ENCODE measurements at regions not wholly inside any gene's neighbourhood (a gene's known extent, or its start where the extent isn't known, plus 50 kb on each side); places are given as distances from the start of the nearest gene placed in this dataset.
A peak's percentile ranks its signal among the peaks of the same experiment; 100 is the strongest.

GRCh38 chr3:30122359-30122758 lies 484.0 kb upstream of the TGFBR2 start:
- DNase-seq (ENCODE audit: low spot score) = no peak

GRCh38 chr3:30123224-30123623 lies 483.2 kb upstream of the TGFBR2 start:
- DNase-seq (ENCODE audit: low spot score) = no peak

DNA sequence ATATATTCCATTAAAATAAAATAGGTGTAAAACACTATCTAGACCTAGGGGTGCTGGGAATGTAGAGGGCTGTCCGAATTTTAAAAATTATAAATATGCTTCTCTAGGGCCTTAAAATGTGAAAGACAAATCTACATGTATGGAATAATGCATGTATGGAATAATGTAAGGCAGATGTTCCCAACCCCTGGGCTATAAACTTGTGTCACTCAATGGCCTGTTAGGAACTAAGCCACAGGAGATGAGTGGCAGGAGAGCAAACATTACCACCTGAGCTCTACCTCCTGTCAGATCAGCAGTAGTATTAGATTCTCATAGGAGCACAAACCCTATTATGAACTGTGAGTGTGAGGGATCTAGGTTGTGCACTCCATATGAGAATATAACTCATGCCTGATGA lies 482.6 kb upstream of the TGFBR2 start:
- no peak for DNase-seq (ENCODE audit: low spot score)

DNA sequence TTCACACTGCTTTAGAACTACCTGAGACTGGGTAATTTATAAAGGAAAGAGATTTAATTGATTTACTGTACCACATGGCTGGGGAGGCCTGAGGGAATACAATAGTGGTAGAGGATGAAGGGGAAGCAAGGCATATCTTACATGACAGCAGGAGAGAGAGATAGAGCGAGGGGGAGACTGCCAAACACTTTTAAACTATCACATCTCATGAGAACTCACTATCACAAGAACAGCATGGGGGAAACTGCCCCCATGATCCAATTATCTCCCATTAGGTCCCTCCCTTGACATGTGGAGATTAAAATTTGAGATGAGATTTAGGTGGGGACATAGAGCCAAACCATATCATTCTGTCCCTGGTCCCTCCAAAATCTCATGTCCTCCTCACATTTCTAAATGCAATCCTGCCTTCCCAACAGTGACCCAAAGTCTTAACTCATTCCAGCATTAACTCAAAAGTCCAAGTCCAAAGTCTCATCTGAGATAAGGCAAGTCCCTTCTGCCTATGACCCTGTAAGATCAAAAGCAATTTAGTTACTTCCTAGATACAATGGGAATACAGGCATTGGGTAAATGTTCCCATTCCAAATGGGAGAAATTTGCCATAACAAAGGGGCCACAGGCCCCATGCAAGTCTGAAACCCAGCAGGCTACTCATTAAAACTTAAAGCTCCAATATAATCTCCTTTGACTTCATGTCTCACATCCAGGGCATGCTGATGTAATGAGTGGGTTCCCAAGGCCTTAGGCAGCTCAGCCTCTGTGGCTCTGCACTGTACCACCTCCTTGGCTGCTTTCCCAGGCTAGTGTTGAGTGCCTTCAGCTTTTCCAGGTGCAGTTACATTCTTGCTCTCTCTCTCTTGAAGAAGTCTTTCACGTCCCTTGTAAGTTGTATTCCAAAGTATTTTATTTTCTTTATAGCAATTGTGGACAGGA lies 481.7 kb upstream of the TGFBR2 start:
- no peak for DNase-seq (ENCODE audit: low spot score)

GRCh38 chr3:30129765-30130164 lies 476.6 kb upstream of the TGFBR2 start:
- no peak for DNase-seq (ENCODE audit: low spot score)

- DNase-seq (ENCODE audit: low spot score) = no peak
These were observed 476.0 kb upstream of the TGFBR2 start for GRCh38 chr3:30130391-30130790.

DNA sequence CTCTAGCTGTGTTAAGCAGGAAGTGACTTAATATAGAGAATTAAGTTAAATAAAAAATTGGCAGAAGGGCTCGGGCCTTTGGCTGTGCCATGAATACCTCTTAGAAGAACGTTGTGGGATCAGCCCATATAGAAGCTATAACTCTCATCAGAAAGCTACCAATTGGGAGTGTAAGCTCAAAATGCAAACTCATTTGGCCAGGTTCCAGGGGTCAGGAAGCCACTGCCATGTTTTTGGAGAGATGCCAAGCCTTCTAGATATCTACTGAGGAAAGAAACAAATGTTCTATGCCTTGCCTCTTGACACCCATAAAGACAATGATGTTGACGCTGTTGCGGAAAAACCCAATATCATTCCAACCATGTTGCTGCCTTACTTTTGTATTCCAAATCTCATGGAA lies 475.2 kb upstream of the TGFBR2 start:
- DNase-seq (ENCODE audit: low spot score) = no peak

- no peak for DNase-seq (ENCODE audit: low spot score)
These were observed 471.2 kb upstream of the TGFBR2 start for GRCh38 chr3:30135190-30135589.

- DNase-seq (ENCODE audit: low spot score) = no peak
These were observed 467.1 kb upstream of the TGFBR2 start for GRCh38 chr3:30139283-30139682.

DNA sequence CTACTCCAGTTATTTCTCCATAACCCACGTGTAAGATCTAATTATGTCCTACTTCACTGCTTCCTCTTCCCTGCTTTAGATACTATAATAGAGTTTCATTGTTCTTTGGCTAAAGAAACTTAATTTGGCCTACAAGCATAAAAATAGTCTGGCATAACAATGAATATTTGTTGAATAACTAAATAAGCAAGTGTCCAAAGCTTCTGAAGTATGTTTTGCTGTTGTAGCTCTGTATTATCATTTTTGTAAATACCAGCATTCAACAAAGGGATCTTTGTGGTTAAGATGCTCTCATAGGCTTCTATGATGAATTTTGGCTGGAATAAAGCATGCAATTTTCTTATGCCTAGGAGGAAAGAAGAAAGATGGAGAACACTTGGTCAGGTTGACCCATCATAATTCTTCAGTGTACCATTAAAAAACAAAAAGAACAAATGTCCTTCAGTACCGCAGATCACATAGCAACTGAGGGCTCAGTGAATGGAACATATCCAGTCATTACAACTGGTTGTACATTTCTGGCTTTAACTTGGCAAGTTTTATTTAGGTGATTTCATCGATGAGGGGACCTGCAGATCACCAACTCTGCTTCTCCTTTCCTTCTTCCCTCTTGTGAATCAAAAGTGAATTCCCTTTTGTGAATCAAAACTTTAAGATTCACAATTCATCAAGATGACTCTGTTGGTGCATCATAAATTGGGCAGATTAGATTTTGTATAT lies 465.9 kb upstream of the TGFBR2 start:
- peak; percentile 9 for DNase-seq (ENCODE audit: low spot score)

- no peak for DNase-seq (ENCODE audit: low spot score)
These were observed 465.2 kb upstream of the TGFBR2 start for GRCh38 chr3:30141178-30141581.

- DNase-seq (ENCODE audit: low spot score) = no peak
These were observed 464.5 kb upstream of the TGFBR2 start for GRCh38 chr3:30141927-30142326.

DNA sequence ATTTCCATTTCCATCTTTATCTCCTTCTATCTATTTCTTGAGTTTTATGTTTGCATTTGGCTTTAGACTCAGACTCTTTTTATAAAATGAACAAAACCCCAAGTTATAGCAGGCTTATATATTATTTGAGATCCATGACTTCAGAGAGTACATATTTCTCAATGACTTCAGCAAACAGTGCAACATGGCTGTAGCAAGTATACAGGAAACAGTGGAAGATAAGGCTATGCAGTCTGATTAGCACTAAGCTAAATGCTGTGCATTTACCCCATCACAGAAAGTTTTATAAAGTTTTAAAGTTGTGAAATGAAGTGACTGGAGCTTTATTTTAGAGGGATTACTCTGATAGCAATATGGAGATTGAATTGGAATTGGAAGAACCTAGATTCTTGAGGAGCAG lies 463.5 kb upstream of the TGFBR2 start:
- no peak for DNase-seq (ENCODE audit: low spot score)

DNA sequence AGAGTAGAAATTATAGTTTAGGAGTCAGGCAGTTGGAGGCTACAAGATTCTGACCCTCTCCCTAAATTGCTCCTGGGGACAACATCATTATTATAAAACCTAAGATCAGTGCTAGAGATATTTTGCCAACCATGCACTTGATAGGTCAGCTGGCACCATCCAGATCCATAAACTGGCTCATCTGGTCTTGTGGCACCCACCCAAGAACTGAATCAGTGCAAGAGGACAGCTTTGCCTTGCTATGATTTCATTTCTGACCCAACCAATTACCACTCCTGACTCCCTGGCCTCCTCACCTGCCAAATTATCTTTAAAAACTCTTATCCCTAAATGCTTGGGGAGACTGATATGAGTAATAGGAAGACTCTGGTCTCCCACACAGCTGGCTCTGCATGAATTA lies 461.1 kb upstream of the TGFBR2 start:
- no peak for DNase-seq (ENCODE audit: low spot score)

GRCh38 chr3:30146978-30147377 lies 459.4 kb upstream of the TGFBR2 start:
- DNase-seq (ENCODE audit: low spot score) = no peak

GRCh38 chr3:30154853-30155252 lies 451.5 kb upstream of the TGFBR2 start:
- DNase-seq (ENCODE audit: low spot score) = no peak

GRCh38 chr3:30155755-30156154 lies 450.6 kb upstream of the TGFBR2 start:
- no peak for DNase-seq (ENCODE audit: low spot score)

DNA sequence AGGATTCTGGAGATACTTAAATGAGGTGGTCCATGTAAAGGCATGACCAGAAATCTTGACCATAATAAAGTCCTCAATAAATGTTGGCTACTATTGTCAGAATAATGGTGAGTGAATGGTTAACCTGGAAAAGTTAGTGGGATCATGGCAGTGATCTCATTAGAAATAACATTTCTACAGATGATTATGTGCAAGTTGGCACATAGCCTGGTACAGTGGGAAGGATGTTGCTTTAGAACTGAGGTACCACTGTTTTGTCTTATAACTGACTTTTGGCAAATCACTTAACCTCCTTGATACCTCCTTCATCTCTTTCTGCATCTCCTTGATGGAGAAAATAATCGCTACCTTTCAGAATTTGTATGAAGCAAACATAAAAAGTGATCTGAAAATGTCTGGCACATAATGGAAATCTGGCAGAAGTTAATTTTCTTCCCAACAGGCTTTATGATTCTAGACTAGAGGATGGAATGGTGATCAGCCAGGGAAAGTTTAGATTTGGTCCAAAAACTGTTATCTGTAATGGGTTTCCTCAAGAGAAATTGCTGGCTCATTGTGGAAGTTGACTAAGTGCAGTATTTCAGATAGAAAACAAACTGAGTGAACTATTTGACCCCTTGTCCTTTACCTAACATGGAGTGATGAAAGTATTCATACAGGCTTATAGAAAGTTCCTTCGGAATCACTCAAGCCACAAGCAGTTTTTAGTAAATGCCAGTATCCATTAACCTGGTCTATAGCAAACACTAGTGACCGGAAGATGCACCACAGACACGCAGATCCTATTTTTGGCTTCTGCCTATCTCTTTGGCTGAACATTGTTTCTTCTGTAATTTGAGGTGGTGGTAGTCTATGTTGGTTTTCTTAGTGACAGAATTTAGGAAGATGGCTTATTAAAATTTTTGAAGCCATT lies 449.6 kb upstream of the TGFBR2 start:
- no peak for DNase-seq (ENCODE audit: low spot score)

DNA sequence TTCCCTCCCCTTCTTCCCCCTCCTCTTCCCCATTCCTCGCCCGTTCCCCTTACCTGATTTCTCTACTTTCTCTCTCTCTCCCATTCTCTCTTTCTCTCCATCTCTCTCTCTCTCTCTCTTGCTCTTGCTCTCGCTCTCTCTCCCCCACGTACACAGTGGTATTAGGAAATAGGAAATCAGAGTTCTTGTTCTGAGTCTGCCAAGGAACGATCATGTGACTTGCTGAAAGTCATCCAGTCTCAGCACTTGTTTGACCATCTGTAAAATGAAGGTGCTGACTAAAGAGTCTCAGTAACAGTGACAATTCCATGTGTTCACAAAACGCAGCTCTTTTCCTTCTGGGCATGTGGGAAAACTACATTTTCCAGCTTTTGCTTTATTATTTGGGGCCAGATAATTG lies 445.0 kb upstream of the TGFBR2 start:
- DNase-seq (ENCODE audit: low spot score) = no peak

GRCh38 chr3:30162579-30162978 lies 443.8 kb upstream of the TGFBR2 start:
- peak; percentile 80 for DNase-seq (ENCODE audit: low spot score)

GRCh38 chr3:30166535-30166934 lies 439.9 kb upstream of the TGFBR2 start:
- DNase-seq (ENCODE audit: low spot score) = no peak

- no peak for DNase-seq (ENCODE audit: low spot score)
These were observed 438.8 kb upstream of the TGFBR2 start for GRCh38 chr3:30167541-30168011.

Data from GM03348 (cell line).